ENCODE measurements at regions not wholly inside any gene's neighbourhood (a gene's known extent, or its start where the extent isn't known, plus 50 kb on each side); places are given as distances from the start of the nearest gene placed in this dataset.
"Not testable (repeated sequence)": the region's sequence is repeated elsewhere in the genome, so short reads cannot be mapped to it uniquely, and the experiment has no call there.

- DNase-seq: no peak
Measured at GRCh38 chr3:173214576-173214975, 73.5 kb upstream of the SPATA16 start.

GRCh38 chr3:173199568-173199967, 58.5 kb upstream of the SPATA16 start:
- no peak for DNase-seq

DNA sequence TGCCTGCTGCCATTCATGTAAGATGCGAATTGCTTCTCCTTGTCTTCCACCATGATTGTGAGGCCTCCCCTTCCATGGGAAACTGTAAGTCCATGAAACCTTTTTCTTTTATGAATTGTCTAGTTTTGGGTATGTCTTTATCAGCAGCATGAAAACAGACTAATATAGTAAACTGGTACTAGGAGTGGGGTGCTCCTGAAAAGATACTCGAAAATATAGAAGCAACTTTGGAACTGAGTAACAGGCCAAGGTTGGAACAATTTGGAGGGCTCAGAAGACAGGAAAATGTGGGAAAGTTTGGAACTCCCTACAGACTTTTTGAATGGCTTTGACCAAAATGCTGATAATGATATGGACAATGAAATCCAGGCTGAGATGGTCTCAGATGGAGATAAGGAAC, 53.8 kb upstream of the SPATA16 start:
- not testable (repeated sequence) for DNase-seq

DNA sequence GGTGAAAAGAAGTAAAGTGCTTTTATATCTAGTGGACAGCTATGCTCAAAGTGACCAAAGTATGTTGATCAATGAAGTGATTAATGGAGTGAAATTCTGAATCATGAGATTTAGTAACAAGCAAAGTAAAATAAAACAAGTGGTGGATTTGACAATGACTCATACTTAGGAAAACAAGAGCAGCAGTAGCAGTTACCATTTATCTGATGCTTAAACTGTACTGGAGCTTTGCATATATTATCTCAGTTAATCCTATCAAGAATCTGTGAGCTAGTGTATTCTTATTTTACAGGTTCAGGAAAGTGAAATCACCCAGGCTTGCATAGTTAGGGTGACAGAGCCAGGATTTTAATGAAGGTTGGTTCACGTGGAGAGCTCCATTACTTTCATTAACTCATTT, 50.6 kb upstream of the SPATA16 start:
- no peak for DNase-seq

Data from hematopoietic multipotent progenitor cell treated with erythropoietin and hydrocortisone succinate and interleukin-3 and kit ligand, for 4 days (in vitro differentiated cells).